OCI-LY7 (cell line): ENCODE measurements at regions not wholly inside any gene's neighbourhood (a gene's known extent, or its start where the extent isn't known, plus 50 kb on each side); places are given as distances from the start of the nearest gene placed in this dataset.

Experiments
- BruUV-seq: library from RNA; stranded (reverse); fragments of 400-500 nt; replicated peaks from 2 replicates; lab custom pipeline; 2021; lab: Mats Ljungman, UMichigan
- CTCF ChIA-PET: fragments of 300-600 bp; sonication (Branson Sonifier 250); formaldehyde crosslinking; loops from one replicate; lab custom pipeline; 2022; ENCODE audit warnings: antibody characterized with exemption; ENCODE audit not compliant: unreplicated experiment; lab: Charles Lee
- POLR2A ChIA-PET: fragments of 300-600 bp; sonication (Branson Sonifier 250); formaldehyde crosslinking; loops from one replicate; lab custom pipeline; 2022; ENCODE audit warnings: antibody characterized with exemption; lab: Charles Lee
- DNase-seq: peaks from one replicate; pipeline ENCODE4 v3.0.0-alpha.2; 2015; ENCODE audit warnings: low spot score
- H2AFZ ChIP-seq: fragments of 200-600 bp; sonication (generic), shearing (Covaris generic); 2 replicates; pipeline ENCODE4 v1.6.1; 2014; ENCODE audit warnings: mild to moderate bottlenecking, antibody characterized with exemption, low read length, moderate library complexity
- H3K27ac ChIP-seq: fragments of 200-600 bp; sonication (generic); 2 replicates; pipeline ENCODE4 v1.5.1; 2014; ENCODE audit warnings: mixed run types, low read depth, mild to moderate bottlenecking, moderate library complexity, low read length, inconsistent platforms; ENCODE audit not compliant: poor library complexity, severe bottlenecking
- H3K36me3 ChIP-seq: fragments of 200-600 bp; sonication (generic); 2 replicates; pipeline ENCODE4 v1.6.1; 2014; ENCODE audit warnings: mild to moderate bottlenecking, antibody characterized with exemption, low read length, moderate library complexity, mixed read lengths; ENCODE audit not compliant: insufficient read depth
- H3K4me1 ChIP-seq: fragments of 200-600 bp; sonication (generic); 2 replicates; pipeline ENCODE4 v1.5.1; 2014; ENCODE audit warnings: mild to moderate bottlenecking, low read length; ENCODE audit not compliant: insufficient read depth, poor library complexity, severe bottlenecking
- H3K4me2 ChIP-seq: fragments of 200-600 bp; sonication (generic); 2 replicates; pipeline ENCODE4 v1.6.1; 2014; ENCODE audit warnings: mild to moderate bottlenecking, low read length
- H3K4me3 ChIP-seq: fragments of 200-600 bp; sonication (generic); 2 replicates; pipeline ENCODE4 v1.5.1; 2014; ENCODE audit warnings: mild to moderate bottlenecking, low read depth, low read length; ENCODE audit not compliant: poor library complexity, severe bottlenecking
- H3K79me2 ChIP-seq: fragments of 200-600 bp; sonication (generic); 2 replicates; pipeline ENCODE4 v1.6.1; 2016; ENCODE audit warnings: low read depth, mild to moderate bottlenecking, low read length, moderate library complexity, mixed read lengths; ENCODE audit not compliant: insufficient read depth
- H3K9me2 ChIP-seq: fragments of 200-600 bp; sonication (generic); 2 replicates; pipeline ENCODE4 v1.6.1; 2016; ENCODE audit warnings: mild to moderate bottlenecking, low read length, mixed read lengths; ENCODE audit not compliant: insufficient read depth
- H3K9me3 ChIP-seq: fragments of 200-600 bp; sonication (generic); 2 replicates; pipeline ENCODE4 v1.6.1; 2014; ENCODE audit warnings: mild to moderate bottlenecking, mixed run types, low read length, mixed read lengths
- H4K20me1 ChIP-seq: fragments of 200-600 bp; sonication (generic); 2 replicates; pipeline ENCODE4 v1.6.1; 2014; ENCODE audit warnings: mild to moderate bottlenecking, antibody characterized with exemption, low read length, moderate library complexity, mixed read lengths; ENCODE audit not compliant: insufficient read depth
- EZH2phosphoT487 ChIP-seq: fragments of 200-600 bp; sonication (generic); IDR thresholded peaks from 2 replicates; pipeline ENCODE4 v1.6.1; 2018; ENCODE audit warnings: low read depth, borderline replicate concordance, mild to moderate bottlenecking, mixed run types, antibody characterized with exemption, low read length, moderate library complexity, mixed read lengths
- intact Hi-C: fragments of 100-400 bp; cut with micrococcal nuclease; formaldehyde crosslinking; loops from one replicate; pipeline ENCODE4 v1.10.0; 2022; ENCODE audit not compliant: unreplicated experiment
- TF ChIP-seq, protein P1 (sequence below): fragments of 200-600 bp; sonication (generic); conservative IDR thresholded peaks from 2 replicates; pipeline ENCODE4 v1.5.1; 2014; ENCODE audit warnings: mild to moderate bottlenecking, antibody characterized with exemption, low read length, moderate library complexity, mixed read lengths

DNA sequence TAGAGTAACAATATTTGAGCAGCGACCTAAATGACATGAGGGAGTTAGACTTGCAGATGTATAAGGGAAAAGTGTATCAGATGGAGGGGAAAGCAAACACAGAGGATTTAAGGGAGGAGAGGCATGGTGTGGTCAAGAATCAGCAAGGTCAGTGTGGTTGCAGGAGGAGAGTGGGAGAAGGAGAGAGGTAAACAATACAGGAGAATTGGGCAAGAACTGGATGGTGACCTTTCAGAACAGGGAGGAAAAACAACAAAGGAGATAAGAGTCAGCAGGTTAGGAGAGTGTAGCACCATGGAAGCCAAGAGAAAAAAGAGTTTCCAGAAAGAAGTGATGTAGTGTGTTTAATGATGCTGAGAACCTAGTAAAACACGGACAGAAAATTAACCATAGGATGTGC lies 178.5 kb downstream of the PAPSS1 start:
- POLR2A ChIA-PET: interaction anchor here (0.6 kb wide), 1 partner anchor 12 kb away, joined by 3 read pairs; no protein-coding TSS in a partner anchor
- Histone ChIP-seq H3K4me3 (no peak overlapping the region), H4K20me1 (no peaks in the 10 kb centered on the region), H3K4me1 (no peaks in the 10 kb centered on the region), H2AFZ (no peak overlapping the region), H3K27ac (no peak overlapping the region), H3K36me3 (no peaks in the 10 kb centered on the region), H3K9me3 (no peaks in the 10 kb centered on the region), H3K9me2 (no peaks in the 10 kb centered on the region), H3K4me2 (no peak overlapping the region), H3K79me2 (no peaks in the 10 kb centered on the region)
- TF ChIP-seq, protein P1, sequence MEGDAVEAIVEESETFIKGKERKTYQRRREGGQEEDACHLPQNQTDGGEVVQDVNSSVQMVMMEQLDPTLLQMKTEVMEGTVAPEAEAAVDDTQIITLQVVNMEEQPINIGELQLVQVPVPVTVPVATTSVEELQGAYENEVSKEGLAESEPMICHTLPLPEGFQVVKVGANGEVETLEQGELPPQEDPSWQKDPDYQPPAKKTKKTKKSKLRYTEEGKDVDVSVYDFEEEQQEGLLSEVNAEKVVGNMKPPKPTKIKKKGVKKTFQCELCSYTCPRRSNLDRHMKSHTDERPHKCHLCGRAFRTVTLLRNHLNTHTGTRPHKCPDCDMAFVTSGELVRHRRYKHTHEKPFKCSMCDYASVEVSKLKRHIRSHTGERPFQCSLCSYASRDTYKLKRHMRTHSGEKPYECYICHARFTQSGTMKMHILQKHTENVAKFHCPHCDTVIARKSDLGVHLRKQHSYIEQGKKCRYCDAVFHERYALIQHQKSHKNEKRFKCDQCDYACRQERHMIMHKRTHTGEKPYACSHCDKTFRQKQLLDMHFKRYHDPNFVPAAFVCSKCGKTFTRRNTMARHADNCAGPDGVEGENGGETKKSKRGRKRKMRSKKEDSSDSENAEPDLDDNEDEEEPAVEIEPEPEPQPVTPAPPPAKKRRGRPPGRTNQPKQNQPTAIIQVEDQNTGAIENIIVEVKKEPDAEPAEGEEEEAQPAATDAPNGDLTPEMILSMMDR: no peak
- TF ChIP-seq EZH2phosphoT487: no peak
- DNase-seq: no peak
- CTCF ChIA-PET: no interaction called here
- intact Hi-C loops: no loop called here
- BruUV-seq: no TSS peak

DNA sequence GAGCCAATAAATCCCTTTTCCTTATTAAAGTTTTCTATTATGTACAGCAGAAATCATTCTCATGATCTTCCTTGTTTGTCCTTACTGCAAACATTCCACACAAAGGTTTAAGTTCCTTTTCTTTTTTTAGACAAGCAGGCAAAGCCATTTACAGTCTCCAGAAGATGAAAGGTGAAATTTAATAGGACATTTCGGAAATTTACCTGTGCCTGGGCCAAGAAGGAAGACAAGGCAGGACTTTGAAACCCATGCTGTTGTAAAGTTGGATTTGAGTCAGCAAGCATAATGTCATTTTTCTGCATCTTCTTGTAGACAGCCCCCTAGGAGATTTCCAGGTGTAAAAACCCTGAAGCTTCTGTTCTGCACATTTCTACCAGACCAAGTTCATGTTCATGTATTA lies 188.1 kb downstream of the PAPSS1 start:
- no peaks in the 10 kb centered on the region for H3K36me3 ChIP-seq
- no peak for TF ChIP-seq EZH2phosphoT487
- TF ChIP-seq, protein P1: no peak
- H3K4me2 ChIP-seq: no peak overlapping the region
- no peaks in the 10 kb centered on the region for H3K79me2 ChIP-seq
- no peak overlapping the region for H3K4me3 ChIP-seq
- CTCF ChIA-PET: no interaction called here
- H3K9me2 ChIP-seq: no peaks in the 10 kb centered on the region
- H3K9me3 ChIP-seq: no peaks in the 10 kb centered on the region
- no peak overlapping the region for H3K27ac ChIP-seq
- no peak overlapping the region for H2AFZ ChIP-seq
- DNase-seq: no peak
- intact Hi-C loops: no loop called here
- no TSS peak for BruUV-seq
- no peaks in the 10 kb centered on the region for H3K4me1 ChIP-seq
- no peaks in the 10 kb centered on the region for H4K20me1 ChIP-seq
- POLR2A ChIA-PET: interaction anchor here (0.5 to 0.7 kb wide), 3 partner anchors 18 to 952 kb away, joined by 3 to 5 read pairs (median 3); no protein-coding TSS in a partner anchor

DNA sequence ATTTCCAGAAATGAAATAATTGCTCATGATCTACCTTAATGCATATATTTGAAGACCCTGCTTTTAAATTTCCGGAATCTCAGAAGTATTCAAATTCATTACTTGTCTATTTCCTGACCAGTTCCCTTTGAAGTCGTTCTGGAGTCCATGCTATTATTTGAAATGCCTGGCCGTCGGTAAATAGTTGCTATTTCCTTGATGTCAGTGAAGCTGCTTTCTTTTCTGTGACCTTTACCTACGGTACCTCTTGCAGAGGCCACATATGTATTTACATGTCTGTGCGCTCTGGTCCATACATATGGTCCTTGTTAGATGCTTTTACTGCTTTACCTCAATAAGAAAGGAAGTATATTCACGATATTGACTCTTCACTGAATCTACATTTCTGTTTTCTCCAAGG lies 199.7 kb downstream of the PAPSS1 start:
- POLR2A ChIA-PET: no interaction called here
- CTCF ChIA-PET: no interaction called here
- intact Hi-C loops: no loop called here
- Histone ChIP-seq H3K79me2 (no peaks in the 10 kb centered on the region), H3K36me3 (no peaks in the 10 kb centered on the region), H3K9me3 (no peaks in the 10 kb centered on the region), H4K20me1 (no peaks in the 10 kb centered on the region), H3K4me3 (no peak overlapping the region), H3K9me2 (no peaks in the 10 kb centered on the region), H2AFZ (no peak overlapping the region), H3K4me2 (no peak overlapping the region), H3K4me1 (no peaks in the 10 kb centered on the region), H3K27ac (no peak overlapping the region)
- BruUV-seq: no TSS peak
- no peak for DNase-seq
- TF ChIP-seq, protein P1: no peak
- TF ChIP-seq EZH2phosphoT487: no peak
